Activated CD4-positive, alpha-beta T cell treated with anti-CD3 and anti-CD28 coated beads for 24 hours (primary cell): ENCODE measurements at regions not wholly inside any gene's neighbourhood (a gene's known extent, or its start where the extent isn't known, plus 50 kb on each side); places are given as distances from the start of the nearest gene placed in this dataset.
"Not testable (repeated sequence)": the region's sequence is repeated elsewhere in the genome, so short reads cannot be mapped to it uniquely, and the experiment has no call there.

Experiments
- DNase-seq, 2 donors: peaks; one replicate each; pipeline ENCODE4 v3.0.0-alpha.2; 2020; ENCODE audit warnings: low read depth in 2 of 2

DNA sequence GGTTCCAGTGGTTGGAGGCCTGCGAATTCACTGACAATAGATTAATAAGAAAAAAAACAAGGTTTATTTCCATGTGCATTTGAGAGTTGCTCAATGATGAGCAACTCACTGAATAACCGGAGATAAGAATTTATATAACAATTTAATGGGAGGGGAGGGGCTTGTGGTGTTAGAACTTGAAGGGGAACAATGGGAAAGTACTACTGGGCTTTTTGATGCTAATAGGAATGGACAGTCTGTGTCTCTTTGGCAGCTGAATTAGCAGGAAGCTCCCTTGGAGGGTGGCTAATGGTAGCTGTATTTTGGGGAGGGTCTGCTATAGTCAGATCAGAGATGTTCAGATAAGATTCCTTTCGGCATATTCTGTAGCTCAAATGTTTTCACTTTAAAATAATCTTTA lies 62.4 kb upstream of the GMDS start:
- no peak for DNase-seq

DNA sequence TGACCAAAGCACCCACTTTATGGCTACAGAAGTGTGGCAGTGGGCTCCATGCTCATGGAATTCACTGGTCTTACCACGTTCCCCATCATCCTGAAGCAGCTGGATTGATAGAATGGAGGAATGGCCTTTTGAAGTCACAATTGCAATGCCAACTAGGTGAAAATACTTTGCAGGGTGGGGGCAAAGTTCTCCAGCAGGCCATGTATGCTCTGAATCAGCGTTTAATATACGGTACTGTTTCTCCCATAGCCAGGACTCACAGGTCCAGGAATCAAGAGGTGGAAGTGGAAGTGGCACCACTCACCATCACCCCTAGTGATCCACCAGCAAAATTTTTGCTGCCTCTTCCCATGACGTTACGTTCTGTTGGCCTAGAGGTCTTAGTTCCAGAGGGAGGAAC lies 60.5 kb upstream of the GMDS start:
- DNase-seq: no peak

DNA sequence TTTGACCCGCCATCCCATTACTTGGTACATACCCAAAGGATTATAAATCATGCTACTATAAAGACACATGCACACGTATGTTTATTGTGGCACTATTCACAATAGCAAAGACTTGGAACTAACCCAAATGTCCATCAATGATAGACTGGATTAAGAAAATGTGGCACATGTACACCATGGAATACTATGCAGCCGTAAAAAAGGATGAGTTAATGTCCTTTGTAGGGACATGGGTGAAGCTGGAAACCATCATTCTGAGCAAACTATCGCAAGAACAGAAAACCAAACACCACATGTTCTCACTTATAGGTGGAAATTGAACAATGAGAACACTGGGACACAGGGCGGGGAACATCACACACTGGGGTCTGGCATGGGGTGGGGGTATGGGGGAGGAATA lies 57.1 kb upstream of the GMDS start:
- DNase-seq: not testable (repeated sequence)

- no peak for DNase-seq
Observed at GRCh38 chr6:2296781-2297180, 51.4 kb upstream of the GMDS start.
